ENCODE measurements at regions not wholly inside any gene's neighbourhood (a gene's known extent, or its start where the extent isn't known, plus 50 kb on each side); places are given as distances from the start of the nearest gene placed in this dataset.

DNA sequence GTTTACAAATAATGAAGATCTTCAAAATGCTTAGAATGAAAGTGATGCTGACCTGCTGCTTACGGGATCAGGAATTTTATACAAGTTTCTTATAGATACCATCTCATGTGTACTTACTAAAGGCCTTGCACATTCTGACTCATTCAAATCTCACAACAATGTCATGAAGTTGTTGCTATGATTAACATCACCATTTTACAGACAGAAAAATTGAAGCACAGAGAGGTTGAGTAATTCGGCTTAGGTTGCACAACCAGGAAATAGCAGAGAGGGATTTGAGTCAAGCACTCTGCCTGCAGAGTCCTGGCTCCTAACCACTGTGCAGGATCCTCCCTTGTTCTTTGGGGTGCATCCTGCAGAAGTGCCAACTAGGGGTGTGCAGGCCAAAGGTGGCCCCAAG, 471.9 kb downstream of the MIAT start:
- Histone ChIP-seq H3K9me3 (no peaks in the 10 kb centered on the region), H3K4me3 (no peak overlapping the region), H3K36me3 (no peaks in the 10 kb centered on the region), H3K27ac (no peak overlapping the region), H3K27me3 (peaks cover 6% of the 10 kb centered on the region), H3K4me1 (peaks cover 9% of the 10 kb centered on the region)
- TF ChIP-seq EP300 (IDR thresholded peaks at IDR 0.05) (no peak), POLR2AphosphoS5 (IDR thresholded peaks at IDR 0.05) (no peak), CTCF (IDR thresholded peaks at IDR 0.05) (no peak), POLR2A (IDR thresholded peaks at IDR 0.05) (no peak)
- DNase-seq (ENCODE audit: low spot score in 2 of 2) = no peak
- WGBS = 77% methylated on average over 2 of the region's 2 CpGs

GRCh38 chr22:27130906-27131305, 473.5 kb downstream of the MIAT start:
- no peak overlapping the region for H3K4me3 ChIP-seq
- H3K27me3 ChIP-seq = peaks cover 6% of the 10 kb centered on the region
- no peaks in the 10 kb centered on the region for H3K9me3 ChIP-seq
- peaks cover 15% of the 10 kb centered on the region for H3K4me1 ChIP-seq
- TF ChIP-seq CTCF (IDR thresholded peaks at IDR 0.05) = no peak
- TF ChIP-seq POLR2AphosphoS5 (IDR thresholded peaks at IDR 0.05) = no peak
- TF ChIP-seq POLR2A (IDR thresholded peaks at IDR 0.05) = no peak
- no peak for TF ChIP-seq EP300 (IDR thresholded peaks at IDR 0.05)
- no peak overlapping the region for H3K27ac ChIP-seq
- no peak for DNase-seq (ENCODE audit: low spot score in 2 of 2)
- 84% methylated on average over 4 of the region's 4 CpGs for WGBS
- no peaks in the 10 kb centered on the region for H3K36me3 ChIP-seq

DNA sequence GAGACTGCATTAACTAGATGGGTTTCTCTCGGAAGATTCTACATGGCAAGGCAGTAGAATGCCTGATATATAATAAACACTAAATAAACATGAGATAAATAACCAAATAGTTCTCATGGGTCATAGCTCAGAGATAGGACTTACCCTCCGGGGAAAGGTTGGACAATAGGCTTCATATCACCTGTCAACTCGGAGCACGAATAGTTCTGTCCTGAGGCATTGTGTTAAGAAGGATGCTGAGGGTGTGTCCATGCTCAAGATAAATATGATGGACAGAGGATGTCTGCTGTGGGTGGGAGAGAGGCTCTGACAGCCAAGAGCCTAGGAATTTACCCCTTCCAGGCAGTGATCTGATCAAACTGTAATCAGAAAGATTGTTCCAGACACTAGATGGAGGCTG, 474.0 kb downstream of the MIAT start:
- Histone ChIP-seq H3K4me1 (peaks cover 15% of the 10 kb centered on the region), H3K9me3 (peaks cover under 1% of the 10 kb centered on the region), H3K27me3 (peaks cover 6% of the 10 kb centered on the region), H3K36me3 (no peaks in the 10 kb centered on the region), H3K4me3 (no peak overlapping the region), H3K27ac (no peak overlapping the region)
- no peak for TF ChIP-seq POLR2AphosphoS5 (IDR thresholded peaks at IDR 0.05)
- no peak for TF ChIP-seq POLR2A (IDR thresholded peaks at IDR 0.05)
- TF ChIP-seq EP300 (IDR thresholded peaks at IDR 0.05) = no peak
- TF ChIP-seq CTCF (IDR thresholded peaks at IDR 0.05) = no peak
- WGBS = 94% methylated on average over 4 of the region's 4 CpGs
- DNase-seq (ENCODE audit: low spot score in 2 of 2) = no peak

- peaks cover 15% of the 10 kb centered on the region for H3K4me1 ChIP-seq
- peaks cover 5% of the 10 kb centered on the region for H3K9me3 ChIP-seq
- no peak overlapping the region for H3K4me3 ChIP-seq
- no peak for TF ChIP-seq EP300 (IDR thresholded peaks at IDR 0.05)
- TF ChIP-seq POLR2A (IDR thresholded peaks at IDR 0.05) = no peak
- no peak for TF ChIP-seq POLR2AphosphoS5 (IDR thresholded peaks at IDR 0.05)
- TF ChIP-seq CTCF (IDR thresholded peaks at IDR 0.05) = no peak
- no peak for DNase-seq (ENCODE audit: low spot score in 2 of 2)
- WGBS = 86% methylated on average over 3 of the region's 3 CpGs
- H3K27me3 ChIP-seq = peaks cover 16% of the 10 kb centered on the region
- no peaks in the 10 kb centered on the region for H3K36me3 ChIP-seq
- H3K27ac ChIP-seq = no peak overlapping the region
Measured at GRCh38 chr22:27132400-27132799, 475.0 kb downstream of the MIAT start.

- Histone ChIP-seq H3K27me3 (peaks cover 18% of the 10 kb centered on the region), H3K4me3 (no peak overlapping the region), H3K4me1 (peaks cover 15% of the 10 kb centered on the region), H3K9me3 (peaks cover 5% of the 10 kb centered on the region), H3K27ac (no peak overlapping the region), H3K36me3 (no peaks in the 10 kb centered on the region)
- no peak for DNase-seq (ENCODE audit: low spot score in 2 of 2)
- WGBS = 74% methylated on average over 10 of the region's 10 CpGs
- TF ChIP-seq CTCF (IDR thresholded peaks at IDR 0.05) (no peak), POLR2A (IDR thresholded peaks at IDR 0.05) (no peak), POLR2AphosphoS5 (IDR thresholded peaks at IDR 0.05) (no peak), EP300 (IDR thresholded peaks at IDR 0.05) (no peak)
Measured at GRCh38 chr22:27133019-27133431, 475.6 kb downstream of the MIAT start.

Measured in suprapubic skin (tissue), 4 donors.